RWPE1 (cell line): ENCODE measurements at regions not wholly inside any gene's neighbourhood (a gene's known extent, or its start where the extent isn't known, plus 50 kb on each side); places are given as distances from the start of the nearest gene placed in this dataset.

Experiments used
- CTCF ChIA-PET: fragments of 350-600 bp; sonication (Branson Sonifier 250); formaldehyde crosslinking; extraction: SDS; loops from one replicate; lab custom pipeline; 2021; lab: Yijun Ruan, JAX
- POLR2A ChIA-PET: fragments of 400-600 bp; formaldehyde crosslinking; extraction: SDS; loops from one replicate; lab custom pipeline; 2020; ENCODE audit warnings: antibody characterized with exemption; ENCODE audit not compliant: low non-redundant PET; lab: Yijun Ruan, JAX
- DNase-seq: peaks from one replicate; pipeline ENCODE4 v3.0.0; 2012; ENCODE audit warnings: low spot score
- H3K27ac ChIP-seq: fragments of 450-650 bp; 2 replicates; pipeline ENCODE4 v1.5.1; 2017
- TF ChIP-seq, protein P1 (sequence below): fragments of 450-650 bp; conservative IDR thresholded peaks from 2 replicates; pipeline ENCODE4 v1.5.1; 2017; ENCODE audit warnings: low read depth, mild to moderate bottlenecking

DNA sequence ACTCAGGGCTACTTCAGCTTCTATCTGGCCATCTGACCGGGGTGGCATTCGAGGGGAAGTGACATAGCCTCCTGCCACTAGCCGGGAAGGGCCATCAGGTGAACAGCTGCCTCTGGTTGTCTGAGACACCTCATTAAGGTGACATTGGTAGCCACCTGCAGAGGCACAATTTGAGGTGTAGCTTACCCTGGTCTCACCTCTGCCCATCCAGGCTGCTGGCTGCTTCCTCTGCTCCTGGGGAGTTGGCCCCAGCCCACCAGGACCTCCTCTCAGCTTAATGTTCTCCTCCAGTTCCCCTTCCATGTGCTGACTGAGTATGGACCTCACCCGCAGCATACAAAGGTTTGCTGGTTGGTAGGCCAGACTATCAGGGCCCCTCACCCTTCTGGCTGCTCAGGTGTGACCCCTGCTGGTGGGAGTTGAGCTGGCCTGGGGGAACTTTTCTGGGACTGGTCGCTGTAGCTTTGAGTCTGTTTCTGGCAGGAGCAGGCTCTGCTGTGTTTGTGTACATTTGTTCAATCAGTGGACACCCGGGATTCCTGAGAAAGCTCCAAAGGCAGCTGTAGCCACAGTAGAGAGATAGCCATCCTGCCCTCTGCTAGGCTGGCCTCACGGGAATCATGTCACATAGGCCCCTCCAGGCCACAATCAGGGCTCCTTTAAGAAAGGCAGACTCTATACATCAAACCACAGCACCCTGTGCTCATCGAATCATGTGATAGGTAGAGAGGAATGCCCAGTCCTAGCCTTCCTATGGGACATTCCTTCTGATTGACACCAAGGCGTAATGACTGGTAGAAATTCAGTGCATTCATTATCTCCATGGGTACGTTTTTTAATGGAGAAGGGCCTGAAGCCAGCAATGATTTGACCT lies 295.1 kb upstream of the PLET1 start:
- TF ChIP-seq, protein P1, sequence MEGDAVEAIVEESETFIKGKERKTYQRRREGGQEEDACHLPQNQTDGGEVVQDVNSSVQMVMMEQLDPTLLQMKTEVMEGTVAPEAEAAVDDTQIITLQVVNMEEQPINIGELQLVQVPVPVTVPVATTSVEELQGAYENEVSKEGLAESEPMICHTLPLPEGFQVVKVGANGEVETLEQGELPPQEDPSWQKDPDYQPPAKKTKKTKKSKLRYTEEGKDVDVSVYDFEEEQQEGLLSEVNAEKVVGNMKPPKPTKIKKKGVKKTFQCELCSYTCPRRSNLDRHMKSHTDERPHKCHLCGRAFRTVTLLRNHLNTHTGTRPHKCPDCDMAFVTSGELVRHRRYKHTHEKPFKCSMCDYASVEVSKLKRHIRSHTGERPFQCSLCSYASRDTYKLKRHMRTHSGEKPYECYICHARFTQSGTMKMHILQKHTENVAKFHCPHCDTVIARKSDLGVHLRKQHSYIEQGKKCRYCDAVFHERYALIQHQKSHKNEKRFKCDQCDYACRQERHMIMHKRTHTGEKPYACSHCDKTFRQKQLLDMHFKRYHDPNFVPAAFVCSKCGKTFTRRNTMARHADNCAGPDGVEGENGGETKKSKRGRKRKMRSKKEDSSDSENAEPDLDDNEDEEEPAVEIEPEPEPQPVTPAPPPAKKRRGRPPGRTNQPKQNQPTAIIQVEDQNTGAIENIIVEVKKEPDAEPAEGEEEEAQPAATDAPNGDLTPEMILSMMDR, result no peak
- CTCF ChIA-PET, result interaction anchor here (0.6 to 1.2 kb wide), 2 partner anchors 9 to 25 kb away, joined by 3 to 4 read pairs; no protein-coding TSS in a partner anchor
- no peak for DNase-seq
- POLR2A ChIA-PET, result no interaction called here
- H3K27ac ChIP-seq, result no peak overlapping the region

DNA sequence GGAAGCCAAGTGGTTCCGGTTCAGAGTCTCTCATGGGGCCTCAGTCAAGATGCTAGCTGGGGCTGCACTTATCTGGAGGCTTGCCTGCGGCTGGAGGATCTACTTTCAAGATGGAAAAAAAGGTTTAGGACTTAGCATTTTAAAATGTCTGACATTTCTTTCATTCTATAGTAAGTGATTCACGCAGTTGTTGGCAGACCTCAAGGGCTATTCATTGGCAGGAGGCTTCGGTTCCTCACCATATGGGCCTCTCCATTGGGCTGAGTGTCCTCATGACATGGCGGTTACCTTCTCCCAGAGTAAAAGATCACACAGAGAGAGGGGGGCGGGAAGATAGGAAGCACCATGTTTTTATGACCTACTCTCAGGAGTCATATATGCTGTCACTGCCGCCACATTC lies 298.0 kb upstream of the PLET1 start:
- TF ChIP-seq, protein P1, result no peak
- CTCF ChIA-PET, result interaction anchor here (0.6 kb wide), 1 partner anchor 13 kb away, joined by 3 read pairs; no protein-coding TSS in a partner anchor
- POLR2A ChIA-PET, result no interaction called here
- DNase-seq, result no peak
- no peak overlapping the region for H3K27ac ChIP-seq

DNA sequence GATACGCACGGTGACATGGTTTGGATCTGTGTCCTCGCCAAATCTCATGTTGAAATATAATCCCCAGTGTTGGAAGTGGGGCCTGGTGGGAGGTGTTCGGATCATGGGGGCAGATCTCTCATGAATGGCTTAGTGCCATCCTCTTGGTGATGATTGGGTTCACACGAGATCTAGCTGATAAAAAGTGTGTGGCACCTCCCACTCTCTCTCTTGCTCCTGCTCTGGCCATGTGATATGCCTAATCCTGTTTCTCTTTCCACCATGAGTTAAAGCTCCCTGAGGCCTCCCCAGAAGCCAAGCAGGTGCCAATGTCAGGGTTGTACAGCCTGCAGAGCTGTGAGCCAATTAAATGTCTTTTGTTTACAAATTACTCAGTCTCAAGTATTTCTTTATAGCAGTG lies 303.1 kb upstream of the PLET1 start:
- CTCF ChIA-PET, result no interaction called here
- DNase-seq, result no peak
- H3K27ac ChIP-seq, result no peak overlapping the region
- TF ChIP-seq, protein P1, result no peak
- POLR2A ChIA-PET, result no interaction called here

DNA sequence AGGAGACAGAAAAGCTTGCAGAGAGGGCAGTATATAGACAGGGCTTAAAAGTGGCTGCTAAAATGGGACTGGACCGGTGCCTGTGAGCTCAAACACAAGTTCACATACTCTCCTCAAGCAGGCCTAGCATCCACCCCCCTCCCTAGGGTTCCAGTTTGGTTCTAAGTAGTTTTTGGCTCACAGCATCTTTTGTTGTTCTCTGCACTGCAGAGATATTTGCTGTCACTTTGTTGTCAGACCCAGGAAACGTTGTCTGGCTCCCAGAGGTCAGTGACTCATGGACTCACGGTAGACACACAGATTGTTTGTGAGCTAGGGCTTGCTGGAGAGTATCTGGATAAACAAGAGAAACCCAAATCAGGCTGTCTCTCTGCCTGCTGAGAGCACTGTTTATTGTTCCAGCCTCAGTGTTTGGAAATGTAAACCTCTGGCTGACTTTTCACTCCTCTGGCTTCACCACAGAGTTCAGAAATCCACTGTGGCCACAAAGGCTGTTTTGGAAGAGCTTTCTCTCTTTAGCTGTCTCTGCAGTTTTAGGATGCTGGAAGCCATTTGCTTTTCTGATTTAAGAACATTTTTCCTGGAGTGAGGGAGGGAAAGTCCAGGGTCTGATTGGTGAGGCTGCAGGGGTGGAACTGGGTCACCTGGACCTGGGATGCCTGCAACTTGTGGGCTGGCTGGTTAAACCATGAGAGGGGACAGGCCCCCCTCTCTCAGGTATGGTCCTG lies 303.7 kb upstream of the PLET1 start:
- peak; percentile 15 for DNase-seq
- TF ChIP-seq, protein P1, result no peak
- POLR2A ChIA-PET, result no interaction called here
- CTCF ChIA-PET, result interaction anchor here (0.5 to 2.1 kb wide), 2 partner anchors 24 to 546 kb away, joined by 3 to 6 read pairs; no protein-coding TSS in a partner anchor
- no peak overlapping the region for H3K27ac ChIP-seq

DNA sequence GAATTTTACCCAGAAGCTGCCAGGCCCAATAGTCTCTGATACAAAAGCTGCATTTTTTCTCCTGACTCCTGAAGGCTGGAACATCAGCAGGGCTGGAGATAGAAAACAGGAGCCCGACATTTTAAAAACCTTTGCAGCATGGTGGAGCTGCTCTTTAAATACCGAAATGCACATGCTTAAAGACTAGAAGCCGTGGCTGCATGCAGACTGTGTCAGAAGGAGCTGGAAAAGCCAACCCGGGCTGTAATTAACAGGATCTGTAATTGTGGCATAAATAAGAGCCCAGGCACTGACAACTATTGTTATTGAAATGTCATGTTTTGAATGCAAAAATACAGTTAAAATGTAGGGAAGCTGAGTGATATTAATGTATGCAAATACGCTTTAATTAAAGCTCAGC lies 304.9 kb upstream of the PLET1 start:
- ChIA-PET CTCF (interaction anchor here (2.1 kb wide), 1 partner anchor 23 kb away, joined by 6 read pairs; no protein-coding TSS in a partner anchor), POLR2A (no interaction called here)
- TF ChIP-seq, protein P1, result no peak
- no peak for DNase-seq
- H3K27ac ChIP-seq, result no peak overlapping the region

DNA sequence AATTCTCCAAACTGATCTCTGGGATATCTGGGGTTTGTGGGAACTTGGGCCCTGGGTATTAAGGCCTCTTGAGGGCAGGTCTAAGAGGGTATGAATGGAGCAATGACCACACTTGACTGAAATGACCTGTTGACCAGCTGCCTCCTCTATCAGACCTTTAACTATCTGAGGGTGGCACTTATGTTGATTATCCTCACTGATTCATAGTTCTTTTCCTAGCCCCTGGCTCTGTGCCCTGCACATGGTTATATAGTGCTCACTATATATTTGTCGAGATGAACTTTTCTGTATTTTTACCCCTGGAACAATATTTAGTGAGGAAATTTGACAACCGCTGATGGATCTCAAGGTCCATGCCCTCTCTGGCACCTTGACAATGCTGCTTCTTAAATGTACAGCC lies 305.5 kb upstream of the PLET1 start:
- ChIA-PET POLR2A (no interaction called here), CTCF (interaction anchor here (2.1 kb wide), 1 partner anchor 22 kb away, joined by 6 read pairs; no protein-coding TSS in a partner anchor)
- DNase-seq, result no peak

More for the DNA sequence above, 305.5 kb upstream of the PLET1 start:
- no peak overlapping the region for H3K27ac ChIP-seq
- TF ChIP-seq, protein P1, result no peak
